B cell (primary cell): ENCODE measurements at regions not wholly inside any gene's neighbourhood (a gene's known extent, or its start where the extent isn't known, plus 50 kb on each side); places are given as distances from the start of the nearest gene placed in this dataset.

Experiments used
- CTCF ChIP-seq: fragments of 200-600 bp; IDR thresholded peaks from one replicate; pipeline ENCODE4 v1.8.0; 2022; ENCODE audit warnings: antibody characterized with exemption, mild to moderate bottlenecking
- EZH2 ChIP-seq: IDR thresholded peaks from 2 replicates; pipeline ENCODE4 v1.6.1; 2012; ENCODE audit warnings: borderline replicate concordance, low read depth, mild to moderate bottlenecking, moderate library complexity, low read length; ENCODE audit not compliant: insufficient read depth, poor library complexity, severe bottlenecking

- TF ChIP-seq CTCF (no peak), EZH2 (no peak)
Observed at GRCh38 chr11:109511598-109511997, 89.6 kb downstream of the C11orf87 start.
